ENCODE measurements at regions not wholly inside any gene's neighbourhood (a gene's known extent, or its start where the extent isn't known, plus 50 kb on each side); places are given as distances from the start of the nearest gene placed in this dataset.
"Not testable (repeated sequence)": the region's sequence is repeated elsewhere in the genome, so short reads cannot be mapped to it uniquely, and the experiment has no call there.

DNA sequence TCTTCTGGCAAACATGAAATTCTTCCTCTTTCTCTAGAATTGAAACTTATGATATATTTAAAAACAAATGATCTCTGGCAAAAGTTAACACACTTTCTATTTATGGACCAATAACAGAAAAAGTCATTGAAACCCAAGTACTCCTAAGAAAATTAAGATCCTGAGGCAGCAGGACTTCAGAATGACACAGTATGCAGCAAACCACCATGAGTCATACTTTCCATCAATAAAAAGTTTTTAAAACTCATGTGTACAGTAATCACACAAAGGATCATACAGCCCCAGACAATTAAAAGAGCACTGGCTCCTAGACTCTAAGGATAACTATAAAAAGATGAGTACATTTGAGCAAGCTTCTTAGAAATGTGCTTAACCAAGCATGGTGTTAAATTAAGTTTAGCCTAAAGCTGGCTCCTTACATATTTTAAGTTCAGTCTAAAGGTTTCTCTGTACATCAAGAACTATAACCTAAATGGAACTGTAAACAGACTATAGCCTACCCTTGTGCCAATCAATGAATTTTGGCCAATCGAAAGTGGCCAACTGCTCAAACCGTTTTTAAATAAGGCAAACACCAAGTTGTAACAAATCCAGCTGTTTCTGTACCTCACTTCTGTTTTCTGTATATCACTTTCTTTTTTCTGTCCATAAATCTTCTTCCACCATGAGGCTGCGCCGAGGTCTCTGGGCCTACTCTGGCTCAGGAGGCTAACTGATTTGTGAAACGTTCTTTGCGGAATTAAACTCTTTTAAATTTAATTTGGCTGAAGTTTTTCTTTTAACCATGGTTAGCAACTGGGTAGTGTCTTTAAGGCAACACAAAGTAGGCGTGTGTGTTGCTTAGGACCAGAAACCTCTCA is 232.1 kb upstream of the PIK3R1 start (continued):
- TF ChIP-seq, protein P1, sequence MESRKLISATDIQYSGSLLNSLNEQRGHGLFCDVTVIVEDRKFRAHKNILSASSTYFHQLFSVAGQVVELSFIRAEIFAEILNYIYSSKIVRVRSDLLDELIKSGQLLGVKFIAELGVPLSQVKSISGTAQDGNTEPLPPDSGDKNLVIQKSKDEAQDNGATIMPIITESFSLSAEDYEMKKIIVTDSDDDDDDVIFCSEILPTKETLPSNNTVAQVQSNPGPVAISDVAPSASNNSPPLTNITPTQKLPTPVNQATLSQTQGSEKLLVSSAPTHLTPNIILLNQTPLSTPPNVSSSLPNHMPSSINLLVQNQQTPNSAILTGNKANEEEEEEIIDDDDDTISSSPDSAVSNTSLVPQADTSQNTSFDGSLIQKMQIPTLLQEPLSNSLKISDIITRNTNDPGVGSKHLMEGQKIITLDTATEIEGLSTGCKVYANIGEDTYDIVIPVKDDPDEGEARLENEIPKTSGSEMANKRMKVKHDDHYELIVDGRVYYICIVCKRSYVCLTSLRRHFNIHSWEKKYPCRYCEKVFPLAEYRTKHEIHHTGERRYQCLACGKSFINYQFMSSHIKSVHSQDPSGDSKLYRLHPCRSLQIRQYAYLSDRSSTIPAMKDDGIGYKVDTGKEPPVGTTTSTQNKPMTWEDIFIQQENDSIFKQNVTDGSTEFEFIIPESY (IDR thresholded peaks at IDR 0.05; ENCODE audit: extremely low read depth, insufficient replicate concordance, low read length) = no peak
- peak; percentile 24; the same call in 1 of the 2 replicates for TF ChIP-seq CBX3 (IDR thresholded peaks at IDR 0.05; ENCODE audit: low read depth)
- TF ChIP-seq ELF1 (IDR thresholded peaks at IDR 0.05; ENCODE audit: borderline replicate concordance, low read depth) = no peak
- TF ChIP-seq SIN3A (IDR thresholded peaks at IDR 0.05; ENCODE audit: low read depth) = no peak
- TF ChIP-seq YY1 (IDR thresholded peaks at IDR 0.05; ENCODE audit: extremely low read depth, insufficient replicate concordance, low read depth, low read length) = no peak
- TF ChIP-seq EZH2 (IDR thresholded peaks at IDR 0.05) = no peak
- TF ChIP-seq SP1 (IDR thresholded peaks at IDR 0.05; ENCODE audit: low read depth) = peak; percentile 53; the same call in 1 of the 2 replicates
- TF ChIP-seq EGR1 (IDR thresholded peaks at IDR 0.05; ENCODE audit: low read depth) = no peak
- no peak for TF ChIP-seq SRF (IDR thresholded peaks at IDR 0.05; ENCODE audit: low read depth)
- TF ChIP-seq FOSL1 (IDR thresholded peaks at IDR 0.05; ENCODE audit: low read depth) = peak; percentile 77
- TF ChIP-seq CEBPB (IDR thresholded peaks at IDR 0.05; ENCODE audit: low read depth) = 0 out of 2 replicates have a peak, but pooled peaks have one; percentile 31
- no peak for TF ChIP-seq POLR2AphosphoS5 (IDR thresholded peaks at IDR 0.05; ENCODE audit: low read depth, low read length)
- TF ChIP-seq EZH2phosphoT487 (IDR thresholded peaks at IDR 0.05; ENCODE audit: borderline replicate concordance) = no peak

DNA sequence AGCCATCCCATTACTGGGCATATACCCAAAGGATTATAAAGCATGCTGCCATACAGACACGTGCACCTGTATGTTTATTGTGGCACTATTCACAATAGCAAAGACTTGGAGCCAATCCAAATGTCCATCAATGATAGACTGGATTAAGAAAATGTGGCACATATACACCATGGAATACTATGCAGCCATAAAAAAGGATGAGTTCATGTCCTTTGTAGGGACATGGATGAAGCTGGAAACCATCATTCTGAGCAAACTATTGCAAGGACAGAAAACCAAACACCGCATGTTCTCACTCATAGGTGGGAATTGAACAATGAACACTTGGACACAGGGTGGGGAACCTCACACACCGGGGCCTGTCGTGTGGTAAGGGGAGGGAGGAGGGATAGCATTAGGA is 233.4 kb upstream of the PIK3R1 start:
- H3K36me3 ChIP-seq (ENCODE audit: control insufficient read depth in 1 of 2, insufficient read depth in 2 of 2, low read length in 2 of 2); H3K4me3 ChIP-seq (replicated peaks in 1 of 2; ENCODE audit: low read depth in 1 of 2, low read length in 2 of 2); intact Hi-C loops (cut with micrococcal nuclease); H4K20me1 ChIP-seq (ENCODE audit: insufficient read depth); H2AFZ ChIP-seq (ENCODE audit: low read depth, low read length, poor library complexity, severe bottlenecking); H3K9ac ChIP-seq (ENCODE audit: low read length); RAD21 ChIA-PET (ENCODE audit: low non-redundant PET in 1 of 2, low total read pairs in 2 of 2, uncharacterized antibody in 2 of 2, unreplicated experiment in 2 of 2); DNase-seq (ENCODE audit: low read depth, low spot score); H3K9me3 ChIP-seq (ENCODE audit: control insufficient read depth in 1 of 2, insufficient read depth in 1 of 2, low read depth in 1 of 2, low read length in 2 of 2); POLR2A ChIA-PET; ATAC-seq; H3K27ac ChIP-seq (ENCODE audit: low read depth, low read length); H3K79me2 ChIP-seq (ENCODE audit: insufficient read depth, low read length); H3K9me2 ChIP-seq (ENCODE audit: insufficient read depth); H3K4me2 ChIP-seq (ENCODE audit: low read length); H3K27me3 ChIP-seq (ENCODE audit: insufficient read depth, low read length); BruUV-seq (replicated peaks); CTCF ChIA-PET: not testable (repeated sequence)
- peaks cover 0 to 11% of the 10 kb centered on the region in 2 experiments; a peak in 2 of 4 replicates for H3K4me1 ChIP-seq (ENCODE audit: control insufficient read depth in 1 of 2, insufficient read depth in 2 of 2, low read length in 2 of 2)
